MM.1S (cell line): ENCODE measurements at regions not wholly inside any gene's neighbourhood (a gene's known extent, or its start where the extent isn't known, plus 50 kb on each side); places are given as distances from the start of the nearest gene placed in this dataset.

ENCODE experiments used
- DNase-seq: peaks from one replicate; pipeline ENCODE4 v3.0.0-alpha.2; 2015
- H2AFZ ChIP-seq: fragments of 300-600 bp; sonication (generic); 2 replicates; pipeline ENCODE4 v1.6.0; 2016; ENCODE audit warnings: antibody characterized with exemption, low read length
- H3F3A ChIP-seq: fragments of 300-600 bp; sonication (generic); 2 replicates; pipeline ENCODE4 v1.6.1; 2016; ENCODE audit warnings: mild to moderate bottlenecking, antibody characterized with exemption, low read length, moderate library complexity, mixed read lengths; ENCODE audit not compliant: insufficient read depth
- H3K27ac ChIP-seq: fragments of 300-600 bp; sonication (generic); 2 replicates; pipeline ENCODE4 v1.5.1; 2016; ENCODE audit warnings: mild to moderate bottlenecking, low read length
- H3K27me3 ChIP-seq: fragments of 300-600 bp; sonication (generic); replicated peaks from 2 replicates; pipeline ENCODE4 v1.6.0; 2016; ENCODE audit warnings: low read length; ENCODE audit not compliant: insufficient read depth
- H3K36me3 ChIP-seq: fragments of 300-600 bp; sonication (generic); replicated peaks from 2 replicates; pipeline ENCODE4 v1.6.1; 2016; ENCODE audit warnings: mild to moderate bottlenecking, low read length, mixed read lengths; ENCODE audit not compliant: insufficient read depth
- H3K4me1 ChIP-seq: fragments of 300-600 bp; sonication (generic); 2 replicates; pipeline ENCODE4 v1.6.1; 2016; ENCODE audit warnings: low read length, mixed read lengths
- H3K4me2 ChIP-seq: fragments of 300-600 bp; sonication (generic); 2 replicates; pipeline ENCODE4 v1.6.0; 2016; ENCODE audit warnings: low read depth, low read length
- H3K4me3 ChIP-seq: fragments of 300-600 bp; sonication (generic); 2 replicates; pipeline ENCODE4 v1.5.1; 2016; ENCODE audit warnings: low read length, mixed read lengths
- H3K79me2 ChIP-seq: fragments of 300-600 bp; sonication (generic); 2 replicates; pipeline ENCODE4 v1.6.1; 2016; ENCODE audit warnings: mixed run types, low read length, mixed read lengths
- H3K9ac ChIP-seq: fragments of 300-600 bp; sonication (generic); 2 replicates; pipeline ENCODE4 v1.6.1; 2016; ENCODE audit warnings: low read length, mixed read lengths
- H3K9me2 ChIP-seq: fragments of 300-600 bp; sonication (generic); replicated peaks from 2 replicates; pipeline ENCODE4 v1.6.1; 2016; ENCODE audit warnings: mild to moderate bottlenecking, low read length, mixed read lengths; ENCODE audit not compliant: insufficient read depth
- H3K9me3 ChIP-seq: fragments of 300-600 bp; sonication (generic); replicated peaks from 2 replicates; pipeline ENCODE4 v1.6.1; 2016; ENCODE audit warnings: mild to moderate bottlenecking, low read length, mixed read lengths; ENCODE audit not compliant: insufficient read depth
- H4K20me1 ChIP-seq: fragments of 300-600 bp; sonication (generic); 2 replicates; pipeline ENCODE4 v1.6.1; 2016; ENCODE audit warnings: mild to moderate bottlenecking, low read length, moderate library complexity, mixed read lengths; ENCODE audit not compliant: insufficient read depth
- EZH2 ChIP-seq: fragments of 300-600 bp; sonication (generic); optimal IDR thresholded peaks from 2 replicates; pipeline ENCODE3; 2017; ENCODE audit warnings: low read depth, mild to moderate bottlenecking, antibody characterized with exemption, low read length, mixed read lengths
- EZH2phosphoT487 ChIP-seq: fragments of 300-600 bp; sonication (generic); IDR thresholded peaks from 2 replicates; pipeline ENCODE4 v1.6.1; 2018; ENCODE audit warnings: antibody characterized with exemption, low read length
- TF ChIP-seq, protein P1 (sequence below): fragments of 300-600 bp; sonication (generic); IDR thresholded peaks from 2 replicates; pipeline ENCODE4 v1.5.1; 2016; ENCODE audit warnings: antibody characterized with exemption, low read length, mixed read lengths

DNA sequence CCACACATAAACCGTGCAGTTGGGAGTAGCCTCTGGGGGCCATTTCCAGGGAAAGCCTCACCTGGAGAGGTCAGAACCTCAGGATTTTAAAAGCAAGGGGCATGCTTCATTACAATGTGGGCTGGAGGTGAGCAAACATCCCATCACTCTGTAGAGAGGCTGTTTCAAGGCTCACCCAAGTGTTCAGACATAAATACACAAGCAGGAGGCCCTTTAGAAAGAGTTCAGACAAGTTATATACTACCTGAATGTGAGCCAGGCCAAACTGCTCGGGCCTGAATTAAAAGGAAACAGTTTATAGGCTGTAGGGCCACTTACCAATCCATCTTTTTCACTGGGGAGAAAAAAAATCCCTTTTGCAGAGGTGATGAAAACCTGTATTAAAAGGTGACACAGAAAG lies 540.0 kb upstream of the ZEB2 start:
- Histone ChIP-seq H3K27me3 (no peaks in the 10 kb centered on the region), H3K9me3 (no peaks in the 10 kb centered on the region), H3K79me2 (no peaks in the 10 kb centered on the region), H3K9ac (no peak overlapping the region), H4K20me1 (no peaks in the 10 kb centered on the region), H3K27ac (no peak overlapping the region), H3K9me2 (no peaks in the 10 kb centered on the region), H3F3A (no peaks in the 10 kb centered on the region), H3K36me3 (no peaks in the 10 kb centered on the region), H3K4me2 (no peak overlapping the region), H3K4me3 (no peak overlapping the region), H2AFZ (no peak overlapping the region), H3K4me1 (no peaks in the 10 kb centered on the region)
- no peak for TF ChIP-seq EZH2
- TF ChIP-seq, protein P1, sequence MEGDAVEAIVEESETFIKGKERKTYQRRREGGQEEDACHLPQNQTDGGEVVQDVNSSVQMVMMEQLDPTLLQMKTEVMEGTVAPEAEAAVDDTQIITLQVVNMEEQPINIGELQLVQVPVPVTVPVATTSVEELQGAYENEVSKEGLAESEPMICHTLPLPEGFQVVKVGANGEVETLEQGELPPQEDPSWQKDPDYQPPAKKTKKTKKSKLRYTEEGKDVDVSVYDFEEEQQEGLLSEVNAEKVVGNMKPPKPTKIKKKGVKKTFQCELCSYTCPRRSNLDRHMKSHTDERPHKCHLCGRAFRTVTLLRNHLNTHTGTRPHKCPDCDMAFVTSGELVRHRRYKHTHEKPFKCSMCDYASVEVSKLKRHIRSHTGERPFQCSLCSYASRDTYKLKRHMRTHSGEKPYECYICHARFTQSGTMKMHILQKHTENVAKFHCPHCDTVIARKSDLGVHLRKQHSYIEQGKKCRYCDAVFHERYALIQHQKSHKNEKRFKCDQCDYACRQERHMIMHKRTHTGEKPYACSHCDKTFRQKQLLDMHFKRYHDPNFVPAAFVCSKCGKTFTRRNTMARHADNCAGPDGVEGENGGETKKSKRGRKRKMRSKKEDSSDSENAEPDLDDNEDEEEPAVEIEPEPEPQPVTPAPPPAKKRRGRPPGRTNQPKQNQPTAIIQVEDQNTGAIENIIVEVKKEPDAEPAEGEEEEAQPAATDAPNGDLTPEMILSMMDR: no peak
- TF ChIP-seq EZH2phosphoT487: no peak
- DNase-seq: no peak

DNA sequence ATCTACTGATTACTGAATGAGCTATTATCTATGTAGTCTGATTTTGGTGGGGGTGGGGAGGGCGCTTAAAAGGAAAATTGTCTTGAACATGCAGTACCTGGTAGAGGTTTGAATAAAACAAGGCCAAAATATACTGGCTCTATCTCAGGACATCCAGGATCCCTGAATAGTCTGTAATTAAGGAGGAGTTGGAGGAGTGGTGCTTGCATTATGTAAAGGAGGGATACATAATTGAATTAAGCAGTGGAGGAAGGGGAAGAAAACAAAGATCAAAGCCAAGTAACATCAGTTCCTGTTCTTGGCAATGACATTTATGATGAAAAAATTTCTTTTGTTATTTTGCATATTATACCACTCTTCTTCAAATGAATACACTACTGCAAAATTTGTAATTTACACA lies 539.4 kb upstream of the ZEB2 start:
- Histone ChIP-seq H3K27me3 (no peaks in the 10 kb centered on the region), H3K36me3 (no peaks in the 10 kb centered on the region), H3K27ac (no peak overlapping the region), H3F3A (no peaks in the 10 kb centered on the region), H3K4me3 (no peak overlapping the region), H3K4me2 (no peak overlapping the region), H3K79me2 (no peaks in the 10 kb centered on the region), H2AFZ (no peak overlapping the region), H3K9me2 (no peaks in the 10 kb centered on the region), H4K20me1 (no peaks in the 10 kb centered on the region), H3K4me1 (no peaks in the 10 kb centered on the region), H3K9me3 (no peaks in the 10 kb centered on the region), H3K9ac (no peak overlapping the region)
- TF ChIP-seq EZH2phosphoT487: no peak
- TF ChIP-seq EZH2: no peak
- TF ChIP-seq, protein P1: no peak
- no peak for DNase-seq

DNA sequence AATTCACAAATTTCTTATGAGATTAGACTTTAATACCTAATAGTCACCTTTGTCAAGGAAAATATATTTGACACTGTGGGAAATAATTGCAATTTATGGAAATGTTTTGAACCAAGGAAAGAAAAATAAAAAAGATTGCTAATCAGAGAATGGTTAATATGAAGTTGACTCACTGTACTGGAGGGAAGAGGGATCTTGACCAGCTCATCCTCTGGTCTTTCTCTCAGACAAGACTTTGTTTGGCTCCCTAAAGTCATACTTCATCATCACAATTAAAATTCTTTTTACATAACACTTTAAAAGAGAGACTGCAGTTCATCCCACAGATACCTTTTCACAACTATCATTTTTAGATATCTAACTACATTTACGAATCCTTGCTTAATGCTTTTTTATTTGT lies 538.5 kb upstream of the ZEB2 start:
- Histone ChIP-seq H3K36me3 (no peaks in the 10 kb centered on the region), H3F3A (no peaks in the 10 kb centered on the region), H3K27me3 (no peaks in the 10 kb centered on the region), H3K9me2 (no peaks in the 10 kb centered on the region), H3K9me3 (no peaks in the 10 kb centered on the region), H3K4me2 (no peak overlapping the region), H3K27ac (no peak overlapping the region), H3K9ac (no peak overlapping the region), H3K4me3 (no peak overlapping the region), H3K79me2 (no peaks in the 10 kb centered on the region), H3K4me1 (no peaks in the 10 kb centered on the region), H2AFZ (no peak overlapping the region), H4K20me1 (no peaks in the 10 kb centered on the region)
- no peak for DNase-seq
- no peak for TF ChIP-seq EZH2
- TF ChIP-seq, protein P1: no peak
- no peak for TF ChIP-seq EZH2phosphoT487
